NCI-H2107 treated with DMSO at 0.1 percent for 48 hours (cell line): ENCODE measurements at regions not wholly inside any gene's neighbourhood (a gene's known extent, or its start where the extent isn't known, plus 50 kb on each side); places are given as distances from the start of the nearest gene placed in this dataset.
"Not testable (repeated sequence)": the region's sequence is repeated elsewhere in the genome, so short reads cannot be mapped to it uniquely, and the experiment has no call there.

Experiments
- DNase-seq: peaks from one replicate; lab custom pipeline; 2025; ENCODE audit not compliant: unreplicated experiment; lab: John Stamatoyannopoulos, UW

DNA sequence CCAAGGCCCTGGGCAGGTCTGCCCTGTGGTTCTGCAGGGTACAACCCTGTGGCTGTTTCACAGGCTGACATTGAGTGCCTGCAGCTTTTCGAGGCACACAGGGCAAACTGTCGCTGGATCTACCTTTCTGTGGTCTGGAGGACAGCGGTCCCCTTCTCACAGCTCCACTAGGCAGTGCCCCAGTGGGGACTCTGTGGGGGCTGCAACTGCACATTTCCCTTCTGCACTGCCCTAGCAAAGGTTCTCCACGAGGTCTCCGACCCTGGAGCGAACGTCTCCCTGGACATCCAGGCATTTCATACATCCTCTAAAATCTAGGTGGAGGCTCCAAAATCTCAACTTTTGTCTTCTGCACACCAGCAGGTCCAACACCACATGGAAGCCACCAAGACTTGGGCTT is 1645.2 kb upstream of the CDH6 start:
- DNase-seq, result no peak

DNA sequence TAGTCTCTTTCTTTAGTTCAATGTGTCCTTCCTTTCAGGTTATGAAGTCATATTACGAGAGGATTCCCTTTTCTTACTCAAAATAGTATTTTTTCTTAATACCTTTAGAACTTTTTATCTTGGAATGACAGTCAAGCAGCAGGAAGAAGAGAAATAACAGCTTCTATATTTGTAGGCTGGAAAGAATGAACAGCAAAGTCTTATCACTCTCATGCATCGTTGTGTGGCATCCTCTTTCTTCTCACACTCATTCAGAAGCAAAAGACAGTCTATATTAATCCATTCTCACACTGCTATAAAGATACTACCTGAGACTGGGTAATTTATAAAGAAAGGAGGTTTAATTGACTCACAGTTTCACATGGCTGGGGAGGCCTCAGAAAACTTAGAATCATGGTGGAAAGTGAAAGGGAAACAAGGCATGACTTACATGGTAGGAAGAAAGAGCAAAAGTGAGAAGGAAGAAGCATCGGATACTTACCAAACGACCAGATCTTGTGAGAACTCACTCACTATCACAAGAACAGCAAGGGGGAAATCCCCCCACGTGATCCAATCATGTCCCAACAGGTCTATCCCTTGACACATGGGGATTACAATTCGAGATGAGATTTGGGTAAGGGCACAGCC is 1646.1 kb upstream of the CDH6 start:
- DNase-seq, result no peak

DNA sequence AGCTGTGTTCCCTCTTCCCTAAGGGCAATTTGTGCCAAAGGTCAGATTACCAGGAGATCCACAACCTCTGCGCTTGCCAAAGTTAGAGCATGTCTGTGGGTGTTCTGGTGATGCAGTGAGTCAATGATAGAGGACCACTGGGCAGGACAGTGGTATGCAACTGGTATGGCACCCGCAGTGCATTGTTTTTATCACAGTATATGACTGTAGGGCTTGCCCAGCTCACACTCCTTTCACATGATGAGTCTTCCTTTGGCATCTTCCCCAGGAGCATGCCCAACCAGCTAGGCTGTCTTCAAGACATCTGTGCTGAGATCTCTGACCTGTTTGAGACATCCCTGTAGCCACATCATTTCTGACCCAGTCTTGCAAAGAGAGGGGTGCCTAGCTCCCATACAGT is 1650.0 kb upstream of the CDH6 start:
- DNase-seq, result no peak

DNA sequence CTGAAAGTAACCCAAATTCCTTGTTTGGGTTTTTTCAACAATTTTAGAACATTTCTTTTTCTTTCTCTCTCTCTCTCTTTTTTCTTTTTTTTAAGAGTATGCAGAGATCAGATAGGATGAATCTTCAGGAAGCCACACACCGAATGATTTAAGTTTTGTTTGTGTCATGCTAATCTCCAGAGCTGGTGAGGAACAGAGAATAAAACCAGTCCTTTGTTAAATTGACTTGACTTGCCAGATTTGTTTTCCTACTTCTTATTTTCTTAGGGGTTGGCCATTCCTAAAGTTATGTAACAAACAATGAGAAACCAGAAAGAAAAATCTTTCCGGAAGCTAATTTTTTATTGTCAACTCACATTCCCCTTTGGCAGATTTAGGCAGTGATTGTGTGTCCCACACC is 1669.3 kb upstream of the CDH6 start:
- no peak for DNase-seq

DNA sequence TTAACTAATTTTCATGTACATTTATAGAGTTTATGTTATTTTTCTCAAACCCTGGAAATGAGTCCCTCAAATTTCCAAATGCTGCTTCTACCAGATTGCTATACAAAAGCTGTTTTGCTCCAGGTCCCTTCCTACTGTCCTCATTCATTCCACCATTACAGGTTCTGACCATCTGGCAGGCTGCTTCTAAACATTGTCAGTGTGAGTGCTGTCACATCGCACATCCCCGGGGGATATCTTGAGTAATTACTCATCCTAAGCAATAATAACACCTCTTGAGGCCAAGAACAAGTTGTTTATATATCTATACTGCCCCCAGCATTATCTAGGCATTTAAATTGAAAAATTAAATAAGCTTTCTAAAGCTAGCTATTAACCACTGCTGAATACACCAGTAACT is 1675.3 kb upstream of the CDH6 start:
- DNase-seq, result no peak

DNA sequence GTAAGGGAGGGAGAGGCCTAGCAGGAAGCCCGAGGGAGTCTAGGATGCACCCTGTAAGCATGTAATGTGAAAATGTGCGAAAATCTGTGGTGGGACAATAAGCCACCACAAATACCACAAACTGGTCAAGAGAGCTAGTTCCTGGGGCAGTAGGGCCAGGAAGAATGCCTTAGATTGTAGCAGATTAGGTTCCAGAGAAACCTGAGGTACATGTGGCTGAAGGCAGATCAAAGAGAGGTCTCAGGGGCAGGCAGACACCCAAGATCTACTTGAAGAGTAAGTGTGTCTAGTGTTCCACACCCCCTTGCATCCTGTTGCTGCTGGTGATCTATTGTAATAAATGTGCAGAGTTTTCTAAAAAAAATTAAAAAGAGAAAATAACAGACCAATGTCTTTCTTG is 1677.3 kb upstream of the CDH6 start:
- DNase-seq, result no peak

DNA sequence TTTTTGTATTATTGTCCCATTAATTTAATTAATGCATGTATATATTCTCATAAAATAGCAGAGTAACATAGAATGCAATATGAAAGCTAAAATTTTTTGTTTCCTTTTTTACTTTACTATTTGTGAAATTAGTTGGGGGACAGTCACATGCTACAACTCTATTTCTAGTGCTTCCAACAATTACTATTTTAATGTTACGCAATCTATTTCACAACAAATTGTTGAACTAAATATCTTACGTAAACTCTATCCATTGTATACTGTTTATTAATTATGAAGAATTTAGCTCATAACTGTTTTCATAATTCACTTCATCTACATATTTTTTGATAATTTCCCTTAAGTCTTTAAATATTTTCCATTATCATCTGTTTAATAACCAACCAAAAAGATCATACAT is 1685.4 kb upstream of the CDH6 start:
- DNase-seq, result no peak

DNA sequence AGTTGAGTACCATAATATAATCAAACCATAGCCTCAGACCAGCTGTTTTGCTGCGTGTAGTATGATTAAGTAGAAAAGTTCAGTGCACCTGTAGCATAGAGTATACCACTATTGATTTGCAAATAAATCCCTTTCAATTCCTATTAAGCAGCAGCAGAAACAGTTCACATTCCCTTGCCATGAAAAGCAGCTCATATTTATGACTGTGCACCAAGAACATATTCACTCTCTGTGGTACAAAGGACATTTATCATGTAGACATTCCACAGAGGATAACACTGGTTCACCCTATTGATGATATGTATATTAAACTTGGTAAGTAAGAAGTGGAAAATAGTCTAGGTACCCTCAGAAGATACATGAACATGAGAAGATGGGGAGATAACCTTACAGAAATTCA is 1689.1 kb upstream of the CDH6 start:
- no peak for DNase-seq

DNA sequence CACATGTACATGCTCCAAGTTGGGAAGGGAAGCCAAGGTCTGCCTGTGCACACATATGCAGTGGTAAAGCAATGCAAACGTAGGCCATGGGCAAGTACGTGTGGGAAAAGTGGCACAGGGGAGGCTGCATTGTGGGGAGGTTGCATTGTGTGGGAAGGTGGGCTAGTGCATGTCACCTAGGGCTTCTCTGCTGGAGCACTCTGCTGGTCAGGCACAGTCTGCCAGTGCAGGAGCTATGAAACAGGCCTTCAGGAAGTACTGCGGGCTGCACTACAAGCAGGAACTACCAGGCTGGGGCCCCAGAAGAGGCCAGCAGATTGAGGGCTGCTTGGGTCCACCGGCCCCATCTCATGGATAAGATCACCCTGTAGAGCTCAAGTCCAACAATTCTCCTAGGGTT is 1694.6 kb upstream of the CDH6 start:
- no peak for DNase-seq

DNA sequence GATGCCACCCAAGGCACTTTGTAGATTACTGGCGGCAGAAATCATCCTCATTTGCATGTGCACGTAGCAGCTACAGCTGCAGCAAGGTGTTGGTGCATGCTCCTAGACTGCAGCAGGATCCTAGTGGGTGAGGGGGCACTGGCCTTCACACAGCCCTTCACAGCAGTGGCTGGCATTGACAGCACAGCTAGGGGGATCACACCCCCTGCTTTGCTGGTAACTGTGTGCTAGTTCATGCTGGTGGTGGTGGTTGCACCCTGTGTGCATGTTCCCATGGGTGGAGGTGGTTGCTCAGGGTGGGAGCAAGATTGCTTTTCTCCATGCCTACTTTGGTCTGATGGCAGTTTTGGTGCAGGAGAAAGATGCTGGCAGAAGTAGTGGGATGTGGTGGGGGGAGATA is 1695.1 kb upstream of the CDH6 start:
- no peak for DNase-seq

DNA sequence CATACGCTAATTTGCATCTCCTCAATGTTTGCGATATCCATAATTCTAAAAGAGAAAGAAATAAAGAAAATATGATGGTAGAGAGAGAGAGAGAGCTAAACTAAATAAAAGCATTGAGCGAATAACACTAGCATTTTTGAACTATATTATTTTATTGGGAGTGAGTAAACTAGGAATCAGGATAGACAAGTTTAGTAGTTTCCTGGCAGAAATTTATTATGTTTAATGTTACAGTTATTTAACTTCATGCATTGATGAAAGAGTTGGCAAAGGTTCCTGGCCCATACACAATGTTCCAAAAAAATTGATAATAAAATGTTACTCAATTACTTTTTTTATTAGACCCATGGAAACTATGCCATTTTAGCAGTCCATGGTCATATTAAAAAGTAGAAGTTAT is 1708.2 kb upstream of the CDH6 start:
- DNase-seq, result no peak

DNA sequence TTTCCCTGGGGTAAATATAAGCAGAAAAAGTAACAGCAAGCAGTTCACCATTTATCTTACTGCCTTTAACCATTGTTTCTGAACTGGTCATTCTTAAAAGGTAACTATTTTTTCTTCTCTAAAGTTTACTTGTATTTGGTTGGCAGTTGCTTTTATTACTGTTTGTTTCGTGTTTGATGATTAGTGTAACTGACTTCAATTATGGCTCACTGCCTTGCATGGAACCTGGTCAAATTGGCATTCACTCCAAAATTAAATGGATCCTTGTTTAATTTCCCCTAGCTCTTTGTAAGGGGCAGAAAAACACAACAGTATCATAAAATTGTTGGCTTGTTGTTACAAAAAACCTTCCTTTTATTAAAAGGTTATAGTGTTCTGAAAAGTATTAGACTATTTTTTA is 1723.9 kb upstream of the CDH6 start:
- DNase-seq, result no peak

DNA sequence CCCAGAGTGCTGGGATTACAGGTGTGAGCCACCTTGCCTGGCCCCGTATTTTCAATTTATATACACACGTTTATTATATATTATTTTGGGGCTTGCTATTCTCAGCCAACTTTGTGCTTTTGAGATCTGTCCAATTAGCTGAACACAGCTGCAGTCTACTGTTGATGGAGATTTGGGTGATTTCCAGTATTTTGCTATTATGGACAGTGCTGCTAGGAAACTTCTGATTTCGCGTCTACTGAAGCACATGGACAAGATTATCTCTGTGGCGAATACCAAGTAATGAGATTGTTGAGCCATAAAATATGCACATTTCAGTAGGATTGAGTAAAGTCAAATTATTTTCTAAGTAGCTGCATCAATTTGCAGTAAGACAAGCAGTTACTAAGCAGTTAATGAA is 1731.2 kb upstream of the CDH6 start:
- no peak for DNase-seq

DNA sequence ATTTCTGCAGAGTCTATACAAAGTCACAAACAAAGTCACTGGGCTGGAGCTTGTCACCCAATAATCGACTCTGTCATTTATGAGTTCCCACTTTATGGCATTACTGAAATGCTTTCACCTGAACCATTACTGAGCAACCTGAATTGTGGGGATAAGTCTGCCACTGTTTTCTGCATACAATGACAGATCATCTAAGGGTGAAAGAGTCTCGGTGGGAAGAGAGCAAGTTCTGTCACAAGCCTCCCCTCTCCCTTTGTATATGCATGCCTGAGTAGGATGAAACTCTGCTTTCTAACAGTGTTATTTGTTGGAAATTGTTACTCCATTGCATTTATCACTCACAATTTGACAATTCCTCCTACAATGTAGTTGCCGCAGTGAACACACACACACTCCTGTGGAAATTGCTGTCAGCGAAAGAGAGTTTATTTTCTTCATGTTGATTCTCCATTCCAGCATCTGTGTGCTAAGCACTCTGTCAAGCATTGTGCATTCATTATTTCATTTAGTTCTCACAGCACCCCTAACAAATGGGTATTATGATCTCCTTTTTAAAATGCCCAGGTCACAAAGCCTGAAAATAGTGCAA is 1732.4 kb upstream of the CDH6 start:
- DNase-seq, result no peak

DNA sequence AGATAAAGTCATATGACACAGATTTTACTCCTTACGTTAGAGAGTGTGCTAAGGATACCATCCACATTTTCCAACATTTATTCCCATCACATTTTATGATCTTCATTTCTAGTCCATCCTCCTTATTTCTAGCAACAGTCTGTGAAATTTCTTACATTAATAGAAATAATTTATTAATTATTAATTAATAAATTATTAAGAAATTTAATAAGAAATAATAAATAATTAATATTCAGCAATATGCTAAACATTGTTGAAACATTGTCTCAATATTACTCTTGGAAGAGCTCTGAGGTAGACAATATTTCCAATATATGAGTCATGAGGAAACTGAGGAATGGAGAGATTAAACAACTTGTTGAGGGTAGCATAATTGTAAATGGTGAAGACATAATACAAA is 1742.5 kb upstream of the CDH6 start:
- not testable (repeated sequence) for DNase-seq

DNA sequence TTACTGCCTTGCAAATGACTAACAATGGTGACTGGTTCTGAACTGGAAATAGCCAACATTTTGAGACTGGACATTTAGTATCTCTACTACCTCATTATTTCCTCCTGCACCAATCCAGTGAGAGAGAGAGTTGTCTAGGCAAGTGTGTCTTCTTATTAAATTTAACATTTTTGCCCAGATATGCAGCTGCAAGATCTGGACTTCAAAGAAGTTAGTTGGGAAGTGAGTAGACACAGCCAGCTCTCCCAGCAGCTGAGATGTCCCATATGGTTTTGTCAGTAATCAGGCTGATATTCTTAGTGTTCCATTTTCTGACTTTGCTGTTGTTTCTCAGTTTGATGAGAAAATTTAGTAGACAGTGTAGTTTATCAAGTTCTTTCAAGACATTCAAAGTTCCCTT is 1778.8 kb upstream of the CDH6 start:
- DNase-seq, result no peak

DNA sequence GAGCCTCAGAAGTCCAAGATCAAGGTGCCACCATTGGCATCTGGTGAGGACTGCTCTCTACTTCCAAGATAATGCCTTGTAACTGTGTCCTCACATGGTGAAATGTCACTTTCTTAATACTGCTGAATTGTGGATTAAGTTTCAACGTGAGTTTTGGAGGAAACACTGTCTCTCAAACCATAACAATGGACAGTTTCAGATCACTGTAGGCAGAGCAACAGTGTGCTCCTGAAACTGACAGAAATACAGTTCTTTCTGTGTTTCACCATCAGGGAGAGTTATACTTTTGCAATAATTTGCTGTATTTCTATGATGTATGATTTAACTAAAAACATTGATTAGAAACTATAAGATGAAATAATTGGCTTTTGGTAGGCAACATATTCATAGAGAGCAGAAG is 1780.5 kb upstream of the CDH6 start:
- no peak for DNase-seq

DNA sequence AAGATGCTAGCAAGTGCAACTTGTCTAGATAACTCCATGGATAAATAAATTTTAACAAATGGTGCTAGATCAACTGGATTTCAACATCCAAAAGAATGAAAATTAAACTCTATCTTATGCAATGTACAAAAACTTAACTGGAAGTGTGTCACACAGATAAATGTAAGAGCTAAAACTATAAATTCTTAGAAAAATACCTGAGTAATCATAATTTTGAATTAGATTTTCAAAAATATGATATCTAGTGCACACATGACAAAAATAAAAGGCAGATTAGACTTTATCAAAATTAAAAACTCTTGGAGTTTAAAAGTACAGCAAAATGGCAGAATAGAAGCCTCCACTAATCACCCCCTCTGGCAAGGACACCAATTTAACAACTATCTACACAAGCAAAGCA is 1791.2 kb upstream of the CDH6 start:
- no peak for DNase-seq

DNA sequence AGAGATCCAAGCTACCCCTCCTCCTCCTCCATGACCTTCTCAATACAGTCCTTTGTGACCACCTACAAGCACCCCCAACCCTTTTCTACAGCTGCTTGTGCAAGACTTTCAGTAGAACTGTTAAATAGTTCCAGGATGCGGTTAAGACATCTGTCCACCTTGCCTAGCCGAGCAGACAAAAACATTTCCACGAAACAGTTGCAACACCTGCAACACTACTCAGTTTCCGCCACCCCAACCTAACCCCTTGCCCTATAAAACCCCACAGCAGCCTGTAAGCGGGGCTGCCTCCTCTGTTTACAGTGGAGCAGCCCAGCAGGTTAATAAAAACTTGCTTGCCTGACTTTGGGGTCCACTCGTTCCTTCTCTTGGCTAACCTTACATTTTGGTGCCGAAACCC is 1803.5 kb upstream of the CDH6 start:
- no peak for DNase-seq

DNA sequence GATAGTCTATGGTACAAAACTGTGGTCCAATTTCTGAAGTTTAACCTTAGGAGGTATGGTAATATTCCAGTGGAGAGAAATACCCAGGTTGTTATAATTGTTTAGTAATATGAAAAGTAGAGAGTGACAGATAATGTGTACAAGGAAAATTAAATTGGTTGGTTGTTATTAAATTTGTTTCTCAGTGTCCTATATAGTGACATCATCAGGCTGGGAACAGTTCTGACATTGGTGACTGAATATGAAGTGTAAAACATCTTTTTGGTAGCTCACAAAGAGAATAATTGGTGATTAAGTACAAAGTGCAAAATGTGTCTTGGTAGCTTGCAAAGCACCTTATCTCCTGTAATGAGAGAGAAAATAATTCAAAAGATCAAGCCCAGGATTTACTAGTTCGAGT is 1806.1 kb upstream of the CDH6 start:
- no peak for DNase-seq

DNA sequence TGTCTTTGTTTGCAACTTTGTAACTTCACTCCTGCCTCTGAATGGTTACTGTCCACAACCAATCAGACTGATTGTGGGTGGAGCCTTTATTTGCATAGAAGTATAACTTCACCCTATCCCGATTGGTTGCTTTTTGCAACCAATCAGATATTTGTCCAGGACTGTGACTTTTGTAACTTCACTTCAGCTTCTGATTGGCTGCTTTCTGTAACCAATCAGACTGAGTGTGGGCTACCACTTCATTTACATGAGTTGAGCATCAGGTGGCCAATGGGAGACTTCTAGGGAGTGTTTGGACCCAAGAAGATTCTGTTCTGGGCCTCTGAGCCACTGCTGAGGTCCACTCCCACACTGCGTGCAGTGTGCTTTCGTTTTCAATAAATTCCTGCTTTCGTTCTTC is 1810.7 kb upstream of the CDH6 start:
- no peak for DNase-seq

DNA sequence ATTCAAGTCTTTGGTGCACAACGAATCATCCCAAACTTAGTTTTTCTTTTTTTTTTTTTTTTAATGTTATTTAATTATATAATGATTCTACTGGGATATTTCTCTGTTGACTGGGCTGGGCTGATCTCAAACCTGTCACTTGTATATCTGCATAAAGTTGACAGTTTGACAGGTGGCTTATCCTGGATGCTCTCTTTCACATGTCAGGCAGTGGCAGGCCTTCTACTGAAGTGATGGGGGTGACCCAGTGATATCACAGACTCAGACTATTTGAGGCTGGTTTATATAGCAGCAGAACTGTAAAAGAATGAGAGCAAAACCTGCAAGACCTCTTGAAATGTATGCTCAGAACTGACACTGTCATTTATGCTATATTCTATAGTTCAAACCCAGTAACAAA is 1813.5 kb upstream of the CDH6 start:
- no peak for DNase-seq

DNA sequence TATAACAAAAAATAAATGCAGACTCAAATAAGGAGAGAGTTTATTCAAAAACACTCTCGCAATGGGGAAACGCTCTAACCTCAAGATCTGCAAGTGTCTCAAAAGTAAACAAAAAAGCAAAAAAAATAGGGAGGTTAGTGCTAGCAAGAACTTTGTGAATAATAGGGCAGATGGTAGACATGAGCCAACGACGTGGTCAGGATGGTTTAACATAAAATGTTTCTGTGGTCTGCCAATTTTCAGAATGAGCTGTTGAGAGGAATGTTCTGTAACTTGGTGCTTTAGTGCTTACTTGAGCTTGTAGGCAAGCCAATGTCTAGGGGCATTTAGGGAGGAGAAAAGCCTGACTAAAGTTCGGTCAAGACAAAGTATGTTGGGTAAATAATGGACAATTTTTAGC is 1813.9 kb upstream of the CDH6 start:
- no peak for DNase-seq

DNA sequence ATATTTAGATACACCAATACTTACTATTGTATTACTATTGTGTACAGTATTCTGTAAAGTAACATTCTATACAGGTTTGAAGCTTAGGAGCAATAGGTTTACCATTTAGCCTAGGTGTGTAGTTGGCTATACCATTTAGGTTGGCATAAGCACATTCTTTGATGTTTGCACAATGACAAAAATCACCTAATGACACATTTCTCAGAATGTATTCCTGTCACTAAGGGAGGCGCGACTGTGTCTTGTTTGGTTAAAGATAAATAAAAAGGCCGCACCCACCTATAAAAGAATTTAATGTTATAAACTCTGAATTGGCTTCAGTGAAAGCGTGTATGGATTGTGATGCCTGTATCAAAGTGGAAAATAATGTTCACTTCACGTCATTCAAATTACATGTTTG is 1815.4 kb upstream of the CDH6 start:
- no peak for DNase-seq
